Liver (tissue), 8 donors: ENCODE measurements at regions not wholly inside any gene's neighbourhood (a gene's known extent, or its start where the extent isn't known, plus 50 kb on each side); places are given as distances from the start of the nearest gene placed in this dataset.

Source experiments
- DNase-seq: peaks from one replicate; pipeline ENCODE4 v3.0.0-alpha.2; 2017; ENCODE audit warnings: low spot score
- H3K27ac ChIP-seq, 2 donors: one replicate each; pipeline ENCODE4 v1.7.0; 2013; ENCODE audit warnings: inconsistent platforms in 2 of 2, low read length in 2 of 2, control low read depth in 1 of 2, low read depth in 1 of 2, mild to moderate bottlenecking in 1 of 2
- H3K27me3 ChIP-seq, 4 donors: one replicate each; pipeline versions ENCODE4 v1.6.1 to v1.7.0; 2013; ENCODE audit warnings: low read length in 3 of 4, inconsistent platforms in 1 of 4, mild to moderate bottlenecking in 1 of 4, moderate library complexity in 1 of 4; ENCODE audit not compliant: control insufficient read depth in 4 of 4, insufficient read depth in 4 of 4
- H3K36me3 ChIP-seq, 4 donors: one replicate each; pipeline versions ENCODE4 v1.6.1 to v1.7.0; 2013; ENCODE audit warnings: low read length in 3 of 4, mild to moderate bottlenecking in 3 of 4, low read depth in 1 of 4, moderate library complexity in 1 of 4; ENCODE audit not compliant: control insufficient read depth in 4 of 4, insufficient read depth in 3 of 4
- H3K4me1 ChIP-seq, 4 donors: one replicate each; pipeline versions ENCODE4 v1.6.1 to v1.7.0; 2013; ENCODE audit warnings: low read length in 3 of 4, mild to moderate bottlenecking in 3 of 4, moderate library complexity in 1 of 4; ENCODE audit not compliant: control insufficient read depth in 4 of 4, insufficient read depth in 4 of 4
- H3K4me3 ChIP-seq, 3 donors: one replicate each; pipeline versions ENCODE4 v1.6.1 to v1.7.0; 2013; ENCODE audit warnings: low read length in 3 of 3, control low read depth in 1 of 3, low read depth in 1 of 3, mild to moderate bottlenecking in 1 of 3
- H3K9ac ChIP-seq, 2 donors: one replicate each; pipeline ENCODE4 v1.7.0; 2013; ENCODE audit warnings: low read length in 2 of 2, mild to moderate bottlenecking in 2 of 2, moderate library complexity in 2 of 2, control low read depth in 1 of 2, low read depth in 1 of 2
- H3K9me3 ChIP-seq, 4 donors: one replicate each; pipeline versions ENCODE4 v1.6.1 to v1.7.0; 2013; ENCODE audit warnings: low read length in 3 of 4; ENCODE audit not compliant: control insufficient read depth in 4 of 4
- CTCF ChIP-seq: fragments of 150-350 bp; IDR thresholded peaks from 2 replicates; pipeline ENCODE4 v1.5.1; 2017; ENCODE audit warnings: improper control_type of control experiment, low read depth, low read length; ENCODE audit not compliant: missing input control
- EGR1 ChIP-seq, 2 donors: IDR thresholded peaks; 2 replicates each; pipeline ENCODE4 v1.6.1; 2016 to 2018; ENCODE audit warnings: antibody characterized with exemption in 2 of 2, low read depth in 2 of 2
- FOXA1 ChIP-seq: IDR thresholded peaks from 2 replicates; pipeline ENCODE4 v1.6.1; 2016; ENCODE audit warnings: antibody characterized with exemption
- FOXA2 ChIP-seq: IDR thresholded peaks from 2 replicates; pipeline ENCODE4 v1.6.1; 2016; ENCODE audit warnings: antibody characterized with exemption
- GABPA ChIP-seq, 2 donors: IDR thresholded peaks in 1 of 2; conservative IDR thresholded peaks in 1 of 2; 2 replicates each; pipeline ENCODE4 v1.6.1; 2016; ENCODE audit warnings: antibody characterized with exemption in 2 of 2, mild to moderate bottlenecking in 1 of 2, moderate library complexity in 1 of 2
- HNF4A ChIP-seq, 2 donors: conservative IDR thresholded peaks; 2 replicates each; pipeline ENCODE4 v1.6.1; 2016; ENCODE audit warnings: antibody characterized with exemption in 2 of 2, mild to moderate bottlenecking in 2 of 2
- HNF4G ChIP-seq: IDR thresholded peaks from 2 replicates; pipeline ENCODE4 v1.6.1; 2016; ENCODE audit warnings: antibody characterized with exemption
- JUND ChIP-seq, 2 donors: IDR thresholded peaks; 2 replicates each; pipeline ENCODE4 v1.6.1; 2016; ENCODE audit warnings: antibody characterized with exemption in 2 of 2
- NR2F2 ChIP-seq: IDR thresholded peaks from 2 replicates; pipeline ENCODE4 v1.6.1; 2016; ENCODE audit warnings: antibody characterized with exemption
- RAD21 ChIP-seq, 2 donors: IDR thresholded peaks; 2 replicates each; pipeline ENCODE4 v1.6.1; 2016; ENCODE audit warnings: antibody characterized with exemption in 2 of 2, mild to moderate bottlenecking in 2 of 2
- REST ChIP-seq: IDR thresholded peaks from 2 replicates; pipeline ENCODE4 v1.6.1; 2016; ENCODE audit warnings: antibody characterized with exemption, mild to moderate bottlenecking
- RXRA ChIP-seq, 2 donors: IDR thresholded peaks; 2 replicates each; pipeline ENCODE4 v1.6.1; 2017 to 2018; ENCODE audit warnings: antibody characterized with exemption in 2 of 2, mild to moderate bottlenecking in 1 of 2
- SP1 ChIP-seq: IDR thresholded peaks from 2 replicates; pipeline ENCODE4 v1.6.1; 2018; ENCODE audit warnings: antibody characterized with exemption, mild to moderate bottlenecking
- TAF1 ChIP-seq: conservative IDR thresholded peaks from 2 replicates; pipeline ENCODE4 v1.6.1; 2016; ENCODE audit warnings: antibody characterized with exemption, mild to moderate bottlenecking
- YY1 ChIP-seq: IDR thresholded peaks from 2 replicates; pipeline ENCODE4 v1.6.1; 2016; ENCODE audit warnings: antibody characterized with exemption, mild to moderate bottlenecking
- ZBTB33 ChIP-seq: IDR thresholded peaks from 2 replicates; pipeline ENCODE4 v1.6.1; 2016; ENCODE audit warnings: antibody characterized with exemption
- WGBS: extraction: QIAGEN DNeasy Blood & Tissue Kit; methylation state at CpG from one replicate; pipeline ENCODE4 v1.1.7; 2013; 5-methylcytosine and 5-hydroxymethylcytosine counted together
- TF ChIP-seq, protein P1 (sequence below): IDR thresholded peaks from 2 replicates; pipeline ENCODE4 v1.6.1; 2016; ENCODE audit warnings: antibody characterized with exemption
- TF ChIP-seq, protein P2 (sequence below): IDR thresholded peaks from 2 replicates; pipeline ENCODE4 v1.6.1; 2016; ENCODE audit warnings: antibody characterized with exemption
- donor health status: healthy.
- donor health status: healthy.
- donor health status: healthy.
- donor health status: healthy.
- donor health status: healthy.

DNA sequence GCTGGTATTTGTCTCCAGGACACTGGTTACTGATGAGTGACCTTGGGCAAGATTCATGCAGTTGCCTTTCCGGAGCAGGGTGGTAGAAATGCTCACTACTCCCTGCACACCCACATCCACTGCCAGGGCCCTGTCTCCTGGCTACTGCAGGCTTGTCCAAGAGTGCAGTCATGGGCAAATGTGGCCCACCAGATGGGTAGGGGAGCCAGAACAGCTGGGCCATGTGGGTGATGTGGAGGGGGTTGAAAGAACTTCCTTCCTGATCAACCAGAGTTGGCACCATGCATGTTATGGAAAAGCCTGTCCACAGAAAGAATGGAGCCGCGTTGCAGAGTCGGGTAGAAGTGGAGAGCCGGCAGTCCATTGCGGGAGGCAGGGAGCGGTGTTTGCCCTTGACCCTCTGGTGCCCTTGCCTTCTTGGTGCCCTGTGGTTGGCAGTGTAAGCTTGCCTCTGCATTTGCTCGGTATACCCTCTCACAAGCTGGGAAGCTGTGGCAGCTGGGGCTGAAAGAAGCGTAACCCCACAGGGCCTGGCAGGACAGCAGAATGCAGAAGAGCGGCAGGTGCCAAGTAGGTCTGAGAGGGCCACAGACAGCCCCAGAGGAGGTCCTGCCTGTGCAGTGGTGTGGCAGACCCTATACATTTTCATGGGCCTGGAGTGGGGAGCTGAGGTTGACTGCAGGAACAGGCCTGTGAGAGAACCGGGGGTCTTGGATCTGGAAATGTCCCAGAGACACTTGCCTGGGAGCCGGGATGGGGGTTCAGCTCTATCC, 253.2 kb downstream of the TFCP2L1 start:
- no peaks in the 10 kb centered on the region for H3K9me3 ChIP-seq
- H3K4me3 ChIP-seq: no peak overlapping the region
- H3K27me3 ChIP-seq: peaks cover 0 to 3% (median 1%) of the 10 kb centered on the region in 4 donors
- 92% methylated on average over 12 of the region's 12 CpGs for WGBS
- peak; percentile 23 for DNase-seq
- H3K36me3 ChIP-seq: no peaks in the 10 kb centered on the region
- no peak overlapping the region for H3K27ac ChIP-seq
- no peaks in the 10 kb centered on the region for H3K4me1 ChIP-seq
- H3K9ac ChIP-seq: no peak overlapping the region
- TF ChIP-seq NR2F2: no peak
- TF ChIP-seq FOXA1: no peak
- TF ChIP-seq, protein P1, sequence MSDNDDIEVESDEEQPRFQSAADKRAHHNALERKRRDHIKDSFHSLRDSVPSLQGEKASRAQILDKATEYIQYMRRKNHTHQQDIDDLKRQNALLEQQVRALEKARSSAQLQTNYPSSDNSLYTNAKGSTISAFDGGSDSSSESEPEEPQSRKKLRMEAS: no peak
- no peak for TF ChIP-seq EGR1 (IDR thresholded peaks at IDR 0.05; ENCODE audit: low read depth in 2 of 2)
- TF ChIP-seq REST: no peak
- no peak for TF ChIP-seq CTCF
- TF ChIP-seq RXRA (IDR thresholded peaks at IDR 0.05): no peak
- TF ChIP-seq SP1: no peak
- TF ChIP-seq GABPA (IDR thresholded peaks at IDR 0.05 in 1 of 2, conservative IDR thresholded peaks at IDR 0.05 in 1 of 2): no peak
- no peak for TF ChIP-seq HNF4A (conservative IDR thresholded peaks at IDR 0.05)
- no peak for TF ChIP-seq TAF1
- no peak for TF ChIP-seq HNF4G
- no peak for TF ChIP-seq JUND (IDR thresholded peaks at IDR 0.05)
- TF ChIP-seq RAD21 (IDR thresholded peaks at IDR 0.05): no peak
- TF ChIP-seq ZBTB33: no peak
- TF ChIP-seq YY1: no peak
- TF ChIP-seq FOXA2: no peak
- TF ChIP-seq, protein P2, sequence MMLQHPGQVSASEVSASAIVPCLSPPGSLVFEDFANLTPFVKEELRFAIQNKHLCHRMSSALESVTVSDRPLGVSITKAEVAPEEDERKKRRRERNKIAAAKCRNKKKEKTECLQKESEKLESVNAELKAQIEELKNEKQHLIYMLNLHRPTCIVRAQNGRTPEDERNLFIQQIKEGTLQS: no peak
